IMR-90 (cell line): ENCODE measurements at regions not wholly inside any gene's neighbourhood (a gene's known extent, or its start where the extent isn't known, plus 50 kb on each side); places are given as distances from the start of the nearest gene placed in this dataset.

Experiments
- ATAC-seq: fragments of 200-7000 bp; cut with Tn5 transposase; 2 replicates; pipeline ENCODE4 v1.9.1; 2020; ENCODE audit warnings: low read depth, mild to moderate bottlenecking, moderate library complexity
- BruUV-seq: library from RNA; stranded (reverse); fragments of 400-500 nt; replicated peaks from 2 replicates; lab custom pipeline; 2021; lab: Mats Ljungman, UMichigan
- CTCF ChIA-PET: fragments of 300-600 bp; formaldehyde crosslinking; extraction: SDS; loops from one replicate; lab custom pipeline; 2021; ENCODE audit warnings: antibody characterized with exemption; lab: Yijun Ruan, JAX
- POLR2A ChIA-PET: fragments of 300-600 bp; sonication (Branson Sonifier 250); formaldehyde crosslinking; loops from one replicate; lab custom pipeline; 2022; ENCODE audit warnings: antibody characterized with exemption; ENCODE audit not compliant: unreplicated experiment; lab: Charles Lee
- DNase-seq: peaks from one replicate; pipeline ENCODE4 v3.0.0; 2013
- H2AFZ ChIP-seq: replicated peaks from 2 replicates; pipeline ENCODE3; 2013; ENCODE audit warnings: low read length, mild to moderate bottlenecking; ENCODE audit not compliant: poor library complexity
- H2AK5ac ChIP-seq: 2 replicates; pipeline ENCODE4 v1.6.1; 2013; ENCODE audit warnings: low read depth, low read length, inconsistent platforms
- H2AK9ac ChIP-seq: replicated peaks from 2 replicates; pipeline ENCODE3; 2013; ENCODE audit warnings: mild to moderate bottlenecking, low read depth, low read length, moderate library complexity; ENCODE audit not compliant: poor library complexity
- H2BK120ac ChIP-seq: 2 replicates; pipeline ENCODE4 v1.6.1; 2013; ENCODE audit warnings: low read depth, low read length, inconsistent platforms
- H2BK15ac ChIP-seq: 3 replicates; pipeline ENCODE4 v1.6.1; 2013; ENCODE audit warnings: low read depth, low read length, inconsistent platforms
- H2BK20ac ChIP-seq: 2 replicates; pipeline ENCODE4 v1.6.1; 2013; ENCODE audit warnings: low read depth, mild to moderate bottlenecking, inconsistent platforms, low read length, moderate library complexity
- H2BK5ac ChIP-seq: 2 replicates; pipeline ENCODE4 v1.6.1; 2013; ENCODE audit warnings: mild to moderate bottlenecking, low read depth, low read length, inconsistent platforms; ENCODE audit not compliant: poor library complexity, severe bottlenecking
- H3K14ac ChIP-seq: replicated peaks from 2 replicates; pipeline ENCODE4 v1.6.1; 2013; ENCODE audit warnings: low read depth, low read length, inconsistent platforms
- H3K18ac ChIP-seq: 2 replicates; pipeline ENCODE4 v1.6.1; 2013; ENCODE audit warnings: low read depth, low read length, control low read depth
- H3K23ac ChIP-seq: 2 replicates; pipeline ENCODE4 v1.6.1; 2013; ENCODE audit warnings: low read depth, low read length, inconsistent platforms
- H3K27ac ChIP-seq: 2 replicates; pipeline ENCODE4 v1.5.1; 2013; ENCODE audit warnings: mild to moderate bottlenecking, control low read depth, low read length; ENCODE audit not compliant: insufficient read depth
- H3K27me3 ChIP-seq: 2 replicates; pipeline ENCODE4 v1.6.1; 2013; ENCODE audit warnings: low read length; ENCODE audit not compliant: control insufficient read depth, insufficient read depth
- H3K36me3 ChIP-seq: 2 replicates; pipeline ENCODE4 v1.6.1; 2013; ENCODE audit warnings: low read length, mixed read lengths; ENCODE audit not compliant: control insufficient read depth, insufficient read depth
- H3K4ac ChIP-seq: 2 replicates; pipeline ENCODE4 v1.6.1; 2013; ENCODE audit warnings: low read depth, low read length, inconsistent platforms
- H3K4me1 ChIP-seq: 2 replicates; pipeline ENCODE4 v1.6.1; 2013; ENCODE audit warnings: low read length, mixed read lengths; ENCODE audit not compliant: control insufficient read depth, insufficient read depth
- H3K4me2 ChIP-seq: 2 replicates; pipeline ENCODE4 v1.6.1; 2013; ENCODE audit warnings: low read depth, mild to moderate bottlenecking, control low read depth, low read length, moderate library complexity
- H3K4me3 ChIP-seq: 2 replicates; pipeline ENCODE4 v1.5.1; 2013; ENCODE audit warnings: low read depth, mild to moderate bottlenecking, control low read depth, low read length, moderate library complexity; ENCODE audit not compliant: insufficient read depth
- H3K56ac ChIP-seq: 2 replicates; pipeline ENCODE4 v1.6.1; 2013; ENCODE audit warnings: low read length, inconsistent platforms; ENCODE audit not compliant: insufficient read depth; ENCODE audit errors: extremely low read depth
- H3K79me1 ChIP-seq, 2 experiments: 2 replicates each; pipeline ENCODE4 v1.6.1; 2013; ENCODE audit warnings: low read length in 2 of 2, inconsistent platforms in 1 of 2, low read depth in 1 of 2
- H3K9ac ChIP-seq: 2 replicates; pipeline ENCODE4 v1.6.1; 2013; ENCODE audit warnings: low read depth, low read length, control low read depth
- H3K9me1 ChIP-seq: 2 replicates; pipeline ENCODE4 v1.6.1; 2013; ENCODE audit warnings: low read length, inconsistent platforms; ENCODE audit not compliant: insufficient read depth
- H3K9me3 ChIP-seq: 2 replicates; pipeline ENCODE4 v1.6.1; 2013; ENCODE audit warnings: low read length; ENCODE audit not compliant: control insufficient read depth, insufficient read depth
- H4K20me1 ChIP-seq: 2 replicates; pipeline ENCODE4 v1.6.1; 2013; ENCODE audit warnings: low read length, inconsistent platforms; ENCODE audit not compliant: insufficient read depth
- H4K5ac ChIP-seq: 2 replicates; pipeline ENCODE4 v1.6.1; 2013; ENCODE audit warnings: mild to moderate bottlenecking, low read depth, low read length, control low read depth
- H4K8ac ChIP-seq, 2 experiments: 2 replicates each; pipeline ENCODE4 v1.6.1; 2013; ENCODE audit warnings: low read depth in 2 of 2, low read length in 2 of 2, control low read depth in 1 of 2, inconsistent platforms in 1 of 2
- H4K91ac ChIP-seq: 2 replicates; pipeline ENCODE4 v1.6.1; 2013; ENCODE audit warnings: low read depth, low read length, inconsistent platforms; ENCODE audit not compliant: insufficient read depth
- BHLHE40 ChIP-seq: fragments of 150-350 bp; IDR thresholded peaks from 2 replicates; pipeline ENCODE4 v1.6.1; 2016; ENCODE audit warnings: mild to moderate bottlenecking, low read depth, low read length
- CEBPB ChIP-seq: IDR thresholded peaks from 2 replicates; pipeline ENCODE4 v1.6.1; 2012; ENCODE audit warnings: low read depth, low read length, improper control_type of control experiment
- CHD1 ChIP-seq: IDR thresholded peaks from 2 replicates; pipeline ENCODE4 v1.6.1; 2012; ENCODE audit warnings: low read depth, low read length, improper control_type of control experiment
- FOS ChIP-seq: fragments of 150-350 bp; IDR thresholded peaks from 2 replicates; pipeline ENCODE4 v1.6.1; 2016; ENCODE audit warnings: low read depth, low read length
- MAFK ChIP-seq: IDR thresholded peaks from 2 replicates; pipeline ENCODE4 v1.6.1; 2012; ENCODE audit warnings: low read depth, low read length, improper control_type of control experiment
- MAZ ChIP-seq: IDR thresholded peaks from 2 replicates; pipeline ENCODE4 v1.6.1; 2012; ENCODE audit warnings: low read depth, mild to moderate bottlenecking, low read length, improper control_type of control experiment, moderate library complexity, borderline replicate concordance
- MXI1 ChIP-seq: IDR thresholded peaks from 2 replicates; pipeline ENCODE4 v1.6.1; 2012; ENCODE audit warnings: low read depth, mild to moderate bottlenecking, low read length, moderate library complexity, borderline replicate concordance
- NFE2L2 ChIP-seq: fragments of 150-350 bp; IDR thresholded peaks from 2 replicates; pipeline ENCODE4 v1.6.1; 2016; ENCODE audit warnings: low read depth, mild to moderate bottlenecking, low read length
- POLR2A ChIP-seq: IDR thresholded peaks from 2 replicates; pipeline ENCODE4 v1.6.1; 2012; ENCODE audit warnings: mild to moderate bottlenecking, low read depth, low read length
- RAD21 ChIP-seq: IDR thresholded peaks from 2 replicates; pipeline ENCODE4 v1.6.1; 2012; ENCODE audit warnings: low read length, improper control_type of control experiment
- RCOR1 ChIP-seq: IDR thresholded peaks from 2 replicates; pipeline ENCODE4 v1.6.1; 2012; ENCODE audit warnings: mild to moderate bottlenecking, low read length, improper control_type of control experiment; ENCODE audit not compliant: insufficient replicate concordance
- RFX5 ChIP-seq: IDR thresholded peaks from 2 replicates; pipeline ENCODE4 v1.8.0; 2012; ENCODE audit warnings: low read depth, mild to moderate bottlenecking, low read length, moderate library complexity
- SMC3 ChIP-seq: fragments of 150-350 bp; IDR thresholded peaks from 2 replicates; pipeline ENCODE4 v1.6.1; 2016; ENCODE audit warnings: low read depth, mild to moderate bottlenecking, antibody characterized with exemption, low read length, moderate library complexity
- WGBS, 2 experiments: methylation state at CpG; one replicate each; pipeline versions ENCODE4 v1.1.5 to v1.1.7; 2013; ENCODE audit warnings: missing lambda C conversion rate in 2 of 2; ENCODE audit not compliant: insufficient read length in 1 of 2; ENCODE audit errors: extremely low coverage in 2 of 2; 5-methylcytosine and 5-hydroxymethylcytosine counted together
- dilution Hi-C: fragments of 300-500 bp; cut with HindIII; formaldehyde crosslinking; loops from one replicate; pipeline ENCODE4 v1.14.3; 2018; ENCODE audit warnings: low sequenced_read_pairs; ENCODE audit not compliant: unreplicated experiment
- in situ Hi-C: fragments of 300-500 bp; cut with MboI; formaldehyde crosslinking; loops from 3 replicates; pipeline ENCODE4 v1.14.3; 2019; ENCODE audit warnings: low sequenced_read_pairs, inconsistent platforms, mixed read lengths
- intact Hi-C: fragments of 100-400 bp; cut with micrococcal nuclease; formaldehyde crosslinking; loops from 2 replicates; pipeline ENCODE4 v1.10.0; 2022
- TF ChIP-seq, protein P1 (sequence below): conservative IDR thresholded peaks from 2 replicates; pipeline ENCODE4 v1.5.1; 2012; ENCODE audit warnings: mild to moderate bottlenecking, low read depth, low read length, improper control_type of control experiment
- TF ChIP-seq, protein P2 (sequence below): fragments of 150-350 bp; IDR thresholded peaks from 2 replicates; pipeline ENCODE4 v1.6.1; 2016; ENCODE audit warnings: low read depth, mild to moderate bottlenecking, low read length, moderate library complexity, borderline replicate concordance
- TF ChIP-seq, protein P3 (sequence below): fragments of 150-350 bp; IDR thresholded peaks from 2 replicates; pipeline ENCODE4 v1.6.1; 2017; ENCODE audit warnings: mild to moderate bottlenecking, antibody characterized with exemption, low read length, low read depth

DNA sequence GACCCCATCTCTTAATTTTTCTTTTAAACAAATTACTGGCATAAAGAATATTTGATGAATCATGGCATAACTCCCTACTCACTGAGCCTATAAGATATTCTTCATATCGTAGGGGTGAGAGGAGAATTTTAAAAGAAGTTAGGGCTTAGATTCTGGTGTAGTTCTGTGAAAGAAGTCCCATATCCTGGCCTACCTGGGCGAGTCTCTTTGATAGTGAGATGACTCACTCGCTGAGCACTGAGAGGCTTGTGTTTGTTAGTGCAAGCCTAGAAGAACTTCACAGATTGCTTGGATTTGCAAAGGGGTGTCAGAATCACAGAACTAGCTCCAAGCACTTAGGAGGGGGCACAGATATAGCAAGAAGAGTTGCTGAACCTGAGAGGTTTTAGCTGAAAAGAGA, 133.8 kb upstream of the TMC3 start:
- Histone ChIP-seq H2BK20ac (no peak overlapping the region), H3K14ac (no peak overlapping the region), H3K23ac (no peak overlapping the region), H3K9me1 (no peaks in the 10 kb centered on the region), H3K56ac (no peak overlapping the region), H3K18ac (no peak overlapping the region), H4K5ac (no peak overlapping the region), H4K91ac (no peak overlapping the region), H3K27me3 (no peaks in the 10 kb centered on the region), H4K8ac (no peak overlapping the region), H3K9ac (no peak overlapping the region), H2BK5ac (no peak overlapping the region), H3K27ac (no peak overlapping the region), H3K79me1 (no peaks in the 10 kb centered on the region), H2AK9ac (no peak overlapping the region), H2AK5ac (no peak overlapping the region), H3K4me3 (no peak overlapping the region), H2BK120ac (no peak overlapping the region), H4K20me1 (no peaks in the 10 kb centered on the region), H2AFZ (no peak overlapping the region), H2BK15ac (no peak overlapping the region), H3K4me2 (no peak overlapping the region), H3K4ac (no peak overlapping the region), H3K9me3 (no peaks in the 10 kb centered on the region), H3K4me1 (peaks cover 3% of the 10 kb centered on the region), H3K36me3 (no peaks in the 10 kb centered on the region)
- peak; percentile 27 for DNase-seq
- no peak for ATAC-seq
- dilution Hi-C loops, result no loop called here
- WGBS, 2 experiments, result no CpG with 5 or more reads among the region's 3 CpGs
- TF ChIP-seq CEBPB (no peak), MXI1 (no peak), CHD1 (no peak), RFX5 (no peak), RCOR1 (no peak), MAFK (no peak), BHLHE40 (no peak), RAD21 (no peak), POLR2A (no peak), FOS (no peak), SMC3 (no peak), MAZ (no peak), NFE2L2 (no peak)
- TF ChIP-seq, protein P1, sequence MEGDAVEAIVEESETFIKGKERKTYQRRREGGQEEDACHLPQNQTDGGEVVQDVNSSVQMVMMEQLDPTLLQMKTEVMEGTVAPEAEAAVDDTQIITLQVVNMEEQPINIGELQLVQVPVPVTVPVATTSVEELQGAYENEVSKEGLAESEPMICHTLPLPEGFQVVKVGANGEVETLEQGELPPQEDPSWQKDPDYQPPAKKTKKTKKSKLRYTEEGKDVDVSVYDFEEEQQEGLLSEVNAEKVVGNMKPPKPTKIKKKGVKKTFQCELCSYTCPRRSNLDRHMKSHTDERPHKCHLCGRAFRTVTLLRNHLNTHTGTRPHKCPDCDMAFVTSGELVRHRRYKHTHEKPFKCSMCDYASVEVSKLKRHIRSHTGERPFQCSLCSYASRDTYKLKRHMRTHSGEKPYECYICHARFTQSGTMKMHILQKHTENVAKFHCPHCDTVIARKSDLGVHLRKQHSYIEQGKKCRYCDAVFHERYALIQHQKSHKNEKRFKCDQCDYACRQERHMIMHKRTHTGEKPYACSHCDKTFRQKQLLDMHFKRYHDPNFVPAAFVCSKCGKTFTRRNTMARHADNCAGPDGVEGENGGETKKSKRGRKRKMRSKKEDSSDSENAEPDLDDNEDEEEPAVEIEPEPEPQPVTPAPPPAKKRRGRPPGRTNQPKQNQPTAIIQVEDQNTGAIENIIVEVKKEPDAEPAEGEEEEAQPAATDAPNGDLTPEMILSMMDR, result no peak
- TF ChIP-seq, protein P2, sequence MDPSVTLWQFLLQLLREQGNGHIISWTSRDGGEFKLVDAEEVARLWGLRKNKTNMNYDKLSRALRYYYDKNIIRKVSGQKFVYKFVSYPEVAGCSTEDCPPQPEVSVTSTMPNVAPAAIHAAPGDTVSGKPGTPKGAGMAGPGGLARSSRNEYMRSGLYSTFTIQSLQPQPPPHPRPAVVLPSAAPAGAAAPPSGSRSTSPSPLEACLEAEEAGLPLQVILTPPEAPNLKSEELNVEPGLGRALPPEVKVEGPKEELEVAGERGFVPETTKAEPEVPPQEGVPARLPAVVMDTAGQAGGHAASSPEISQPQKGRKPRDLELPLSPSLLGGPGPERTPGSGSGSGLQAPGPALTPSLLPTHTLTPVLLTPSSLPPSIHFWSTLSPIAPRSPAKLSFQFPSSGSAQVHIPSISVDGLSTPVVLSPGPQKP, result no peak
- TF ChIP-seq, protein P3, sequence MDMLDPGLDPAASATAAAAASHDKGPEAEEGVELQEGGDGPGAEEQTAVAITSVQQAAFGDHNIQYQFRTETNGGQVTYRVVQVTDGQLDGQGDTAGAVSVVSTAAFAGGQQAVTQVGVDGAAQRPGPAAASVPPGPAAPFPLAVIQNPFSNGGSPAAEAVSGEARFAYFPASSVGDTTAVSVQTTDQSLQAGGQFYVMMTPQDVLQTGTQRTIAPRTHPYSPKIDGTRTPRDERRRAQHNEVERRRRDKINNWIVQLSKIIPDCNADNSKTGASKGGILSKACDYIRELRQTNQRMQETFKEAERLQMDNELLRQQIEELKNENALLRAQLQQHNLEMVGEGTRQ, result no peak
- no TSS peak for BruUV-seq
- CTCF ChIA-PET, result no interaction called here
- POLR2A ChIA-PET, result no interaction called here
- in situ Hi-C loops, result no loop called here
- intact Hi-C loops, result no loop called here
